Neutrophil (primary cell): ENCODE measurements at regions not wholly inside any gene's neighbourhood (a gene's known extent, or its start where the extent isn't known, plus 50 kb on each side); places are given as distances from the start of the nearest gene placed in this dataset.
"Not testable (repeated sequence)": the region's sequence is repeated elsewhere in the genome, so short reads cannot be mapped to it uniquely, and the experiment has no call there.

ENCODE experiments used
- H3K27ac ChIP-seq: fragments of 200-600 bp; sonication (generic); 2 replicates; pipeline ENCODE4 v1.5.1; 2016; ENCODE audit warnings: mild to moderate bottlenecking, moderate library complexity
- H3K27me3 ChIP-seq: fragments of 200-600 bp; sonication (generic); 2 replicates; pipeline ENCODE4 v1.6.0; 2016; ENCODE audit warnings: mild to moderate bottlenecking
- H3K36me3 ChIP-seq: fragments of 200-600 bp; sonication (generic); 2 replicates; pipeline ENCODE4 v1.5.1; 2017
- H3K4me1 ChIP-seq, 2 experiments: fragments of 200-600 bp in 1 of 2; sonication (generic) in 1 of 2; 1 replicate in 1 of 2; 2 replicates in 1 of 2; pipeline versions ENCODE4 v1.5.1 to v1.6.1; 2013 to 2016; ENCODE audit warnings: low read depth in 1 of 2, low read length in 1 of 2, mild to moderate bottlenecking in 1 of 2, moderate library complexity in 1 of 2; ENCODE audit not compliant: control insufficient read depth in 1 of 2, insufficient read depth in 1 of 2
- H3K4me3 ChIP-seq, 2 experiments: fragments of 200-600 bp in 1 of 2; sonication (generic) in 1 of 2; 1 replicate in 1 of 2; 2 replicates in 1 of 2; pipeline ENCODE4 v1.5.1; 2013 to 2016; ENCODE audit warnings: low read depth in 1 of 2, low read length in 1 of 2, mild to moderate bottlenecking in 1 of 2, moderate library complexity in 1 of 2
- H3K9me3 ChIP-seq: fragments of 200-600 bp; sonication (generic); 2 replicates; pipeline ENCODE4 v1.5.1; 2016
- CTCF ChIP-seq: fragments of 200-600 bp; sonication (generic); IDR thresholded peaks from 2 replicates; pipeline ENCODE4 v1.5.1; 2016; ENCODE audit warnings: antibody characterized with exemption

DNA sequence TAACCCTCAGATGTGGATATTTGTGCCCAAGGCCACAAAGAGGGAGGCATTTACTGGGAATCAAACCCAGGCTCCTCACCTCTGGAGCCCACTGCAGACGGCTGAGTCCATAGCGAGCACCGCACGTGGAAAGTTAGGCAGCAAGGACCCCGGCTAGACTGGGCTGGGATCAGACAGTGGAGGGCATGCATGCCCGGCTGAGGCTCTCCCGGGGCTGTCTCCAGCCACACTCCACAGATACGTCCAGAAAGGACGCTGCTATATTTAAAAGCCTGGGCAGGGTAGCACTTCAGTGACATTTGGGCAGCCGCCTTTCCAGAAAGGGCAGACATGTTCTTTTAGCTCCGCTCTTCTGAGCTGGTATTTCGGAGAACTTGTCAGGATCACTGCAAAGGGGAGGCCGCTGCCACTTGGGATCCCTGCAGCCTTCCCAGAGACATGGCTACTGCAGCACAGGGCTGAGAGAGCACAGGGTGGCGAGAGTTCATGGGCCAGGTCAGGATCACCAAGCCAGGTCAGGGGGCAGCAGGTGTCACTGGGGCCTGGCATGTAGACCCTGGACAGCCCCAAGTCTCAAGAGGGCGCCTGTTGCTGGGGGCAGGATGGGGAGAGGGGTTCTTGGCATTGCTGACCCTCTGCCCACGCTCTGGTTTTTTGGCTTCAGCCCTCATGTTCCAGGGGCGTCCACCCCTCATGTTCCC lies 121.7 kb downstream of the PHETA1 start:
- H3K36me3 ChIP-seq = no peaks in the 10 kb centered on the region
- no peak overlapping the region for H3K4me3 ChIP-seq
- H3K27me3 ChIP-seq = no peaks in the 10 kb centered on the region

DNA sequence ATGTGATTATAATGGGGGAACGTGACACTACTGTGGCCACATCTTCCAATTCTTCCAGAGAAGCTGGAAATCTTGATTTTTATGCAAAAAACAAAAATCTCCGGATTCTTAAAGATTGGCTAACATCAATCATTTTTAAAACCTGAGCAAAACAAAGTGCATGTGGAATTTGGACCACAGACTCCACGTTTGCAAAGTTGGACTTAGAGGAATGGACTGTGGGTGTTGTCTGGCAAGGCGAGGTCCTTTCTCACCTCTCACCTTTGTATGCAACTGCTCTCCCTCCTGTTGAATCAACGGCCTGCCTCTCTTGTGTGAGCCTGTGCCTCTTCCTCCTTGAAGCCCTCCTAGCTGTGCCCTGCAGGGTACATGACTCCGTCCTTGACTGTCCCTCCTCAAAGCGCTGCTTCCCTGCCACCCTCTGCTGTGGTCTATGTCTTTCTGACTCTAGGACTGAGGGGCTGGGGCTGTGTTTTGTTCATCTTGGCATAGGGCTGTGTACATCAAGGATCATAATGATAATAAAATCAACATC lies 122.4 kb downstream of the PHETA1 start:
- Histone ChIP-seq H3K27ac (no peak overlapping the region), H3K4me3 (no peak overlapping the region), H3K36me3 (no peaks in the 10 kb centered on the region), H3K4me1 (peaks cover 10 to 14% of the 10 kb centered on the region in 2 experiments), H3K27me3 (no peaks in the 10 kb centered on the region), H3K9me3 (no peaks in the 10 kb centered on the region)
- TF ChIP-seq CTCF = no peak

More for the DNA sequence above, 121.7 kb downstream of the PHETA1 start:
- Histone ChIP-seq H3K27ac (no peak overlapping the region), H3K4me1 (peaks cover 10 to 14% of the 10 kb centered on the region in 2 experiments), H3K9me3 (no peaks in the 10 kb centered on the region)
- TF ChIP-seq CTCF = no peak

- Histone ChIP-seq H3K4me3 (no peak overlapping the region), H3K27me3 (no peaks in the 10 kb centered on the region), H3K9me3 (no peaks in the 10 kb centered on the region), H3K36me3 (no peaks in the 10 kb centered on the region), H3K27ac (no peak overlapping the region), H3K4me1 (peaks cover 10 to 14% of the 10 kb centered on the region in 2 experiments)
- TF ChIP-seq CTCF = no peak
Measured at GRCh38 chr12:111245701-111246476, 123.0 kb downstream of the PHETA1 start.

- Histone ChIP-seq H3K27ac (no peak overlapping the region), H3K27me3 (no peaks in the 10 kb centered on the region)
Measured at GRCh38 chr12:111244673-111245072, 124.2 kb downstream of the PHETA1 start.

DNA sequence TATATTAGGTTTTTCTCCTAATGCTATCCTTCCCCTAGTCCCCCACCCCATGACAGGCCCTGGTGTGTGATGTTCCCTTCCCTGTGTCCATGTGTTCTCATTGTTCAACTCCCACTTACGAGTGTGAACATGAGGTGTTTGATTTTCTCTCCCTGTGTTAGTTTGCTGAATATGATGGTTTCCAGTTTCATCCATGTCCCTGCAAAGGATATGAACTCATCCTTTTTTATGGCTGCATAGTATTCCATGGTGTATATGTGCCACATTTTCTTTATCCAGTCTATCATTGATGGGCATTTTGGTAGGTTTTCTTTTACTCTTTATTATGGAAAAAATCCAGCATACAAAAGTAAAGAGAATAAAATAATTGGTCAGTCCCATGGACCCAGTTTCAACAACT lies 126.1 kb downstream of the PHETA1 start:
- not testable (repeated sequence) for H3K4me3 ChIP-seq, H3K36me3 ChIP-seq, H3K4me1 ChIP-seq

More at GRCh38 chr12:111244673-111245072, 124.2 kb downstream of the PHETA1 start:
- no peak for TF ChIP-seq CTCF
- H3K9me3 ChIP-seq = no peaks in the 10 kb centered on the region
- no peak overlapping the region for H3K4me3 ChIP-seq
- peaks cover 10 to 14% of the 10 kb centered on the region in 2 experiments for H3K4me1 ChIP-seq
- no peaks in the 10 kb centered on the region for H3K36me3 ChIP-seq

DNA sequence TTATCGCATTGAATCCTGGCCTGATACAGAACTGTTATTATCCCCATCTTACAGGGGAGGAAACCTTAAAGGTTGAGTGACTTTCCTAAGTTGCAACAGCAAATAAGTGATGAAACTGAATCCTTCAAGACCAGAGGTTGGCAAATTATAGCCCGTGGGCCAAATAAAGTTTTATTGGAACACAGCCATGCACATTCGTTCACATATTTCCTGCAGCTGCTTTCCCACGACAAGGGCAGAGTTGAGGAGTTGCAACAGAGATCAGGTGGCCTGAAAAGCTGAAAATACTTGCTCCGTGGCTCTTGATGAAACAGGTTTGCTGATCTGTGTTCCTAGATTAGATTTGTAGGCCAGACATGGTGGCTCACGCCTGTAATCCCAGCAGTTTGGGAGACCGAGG lies 126.7 kb downstream of the PHETA1 start:
- no peak overlapping the region for H3K27ac ChIP-seq
- no peaks in the 10 kb centered on the region for H3K4me1 ChIP-seq
- no peaks in the 10 kb centered on the region for H3K27me3 ChIP-seq
- H3K4me3 ChIP-seq = no peak overlapping the region
- no peaks in the 10 kb centered on the region for H3K9me3 ChIP-seq
- no peaks in the 10 kb centered on the region for H3K36me3 ChIP-seq
- TF ChIP-seq CTCF = no peak

More for the DNA sequence above, 126.1 kb downstream of the PHETA1 start:
- H3K27ac ChIP-seq, H3K9me3 ChIP-seq, H3K27me3 ChIP-seq: not testable (repeated sequence)
